ENCODE measurements at regions not wholly inside any gene's neighbourhood (a gene's known extent, or its start where the extent isn't known, plus 50 kb on each side); places are given as distances from the start of the nearest gene placed in this dataset.
"Not testable (repeated sequence)": the region's sequence is repeated elsewhere in the genome, so short reads cannot be mapped to it uniquely, and the experiment has no call there.

- no peak overlapping the region for H3K4me3 Mint-ChIP-seq
- H3K9me3 Mint-ChIP-seq (ENCODE audit: low read depth), result no peaks in the 10 kb centered on the region
- H3K27ac Mint-ChIP-seq, result no peak overlapping the region
- no peaks in the 10 kb centered on the region for H3K27me3 Mint-ChIP-seq
- CTCF ChIA-PET, result no interaction called here
- DNase-seq (no peak), ATAC-seq (no peak)
- H3K4me1 Mint-ChIP-seq, result no peaks in the 10 kb centered on the region
- H3K36me3 Mint-ChIP-seq, result no peaks in the 10 kb centered on the region
These were observed 416.7 kb upstream of the MAOA start for GRCh38 chrX:43239356-43239755.

- H3K9me3 Mint-ChIP-seq (ENCODE audit: low read depth), result peaks cover 2% of the 10 kb centered on the region
- H3K27ac Mint-ChIP-seq, result no peak overlapping the region
- H3K27me3 Mint-ChIP-seq, result no peaks in the 10 kb centered on the region
- H3K36me3 Mint-ChIP-seq, result peaks cover 1% of the 10 kb centered on the region
- CTCF ChIA-PET, result no interaction called here
- no peaks in the 10 kb centered on the region for H3K4me1 Mint-ChIP-seq
- DNase-seq (no peak), ATAC-seq (no peak)
- H3K4me3 Mint-ChIP-seq, result no peak overlapping the region
These were observed 400.5 kb upstream of the MAOA start for GRCh38 chrX:43255596-43255995.

DNA sequence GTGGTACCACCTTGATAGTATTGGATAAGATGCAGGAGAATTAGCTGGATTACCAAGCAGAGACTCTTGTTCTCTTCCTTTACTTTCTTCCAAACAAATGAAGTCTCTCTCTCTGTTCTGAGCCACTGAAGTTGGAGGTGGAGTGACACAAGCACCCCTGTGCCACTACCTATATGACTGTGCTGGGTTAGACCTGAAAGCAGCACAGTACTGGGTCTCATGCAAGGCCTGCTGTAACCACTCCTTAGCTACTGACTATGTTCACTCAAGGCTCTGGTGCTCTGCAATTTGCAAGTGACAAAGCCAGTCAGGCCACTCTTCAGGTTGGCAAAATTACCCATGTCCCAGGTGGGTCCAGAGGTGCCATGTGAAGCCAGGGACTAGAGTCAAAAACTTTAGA, 389.6 kb upstream of the MAOA start:
- DNase-seq (no peak), ATAC-seq (no peak)
- no peaks in the 10 kb centered on the region for H3K4me1 Mint-ChIP-seq
- no peaks in the 10 kb centered on the region for H3K36me3 Mint-ChIP-seq
- H3K9me3 Mint-ChIP-seq (ENCODE audit: low read depth), result peaks cover 7% of the 10 kb centered on the region
- H3K27ac Mint-ChIP-seq, result no peak overlapping the region
- no peak overlapping the region for H3K4me3 Mint-ChIP-seq
- CTCF ChIA-PET, result no interaction called here
- H3K27me3 Mint-ChIP-seq, result no peaks in the 10 kb centered on the region

- H3K27ac Mint-ChIP-seq, result no peak overlapping the region
- H3K36me3 Mint-ChIP-seq, result no peaks in the 10 kb centered on the region
- no peaks in the 10 kb centered on the region for H3K27me3 Mint-ChIP-seq
- no peak for ATAC-seq
- no peaks in the 10 kb centered on the region for H3K4me1 Mint-ChIP-seq
- CTCF ChIA-PET, result no interaction called here
- DNase-seq, result no peak
- H3K4me3 Mint-ChIP-seq, result no peak overlapping the region
- peaks cover 7% of the 10 kb centered on the region for H3K9me3 Mint-ChIP-seq (ENCODE audit: low read depth)
These were observed 388.4 kb upstream of the MAOA start for GRCh38 chrX:43267652-43268051.

- CTCF ChIA-PET, result no interaction called here
- peaks cover 4% of the 10 kb centered on the region for H3K9me3 Mint-ChIP-seq (ENCODE audit: low read depth)
- no peak for DNase-seq
- no peak for ATAC-seq
- no peaks in the 10 kb centered on the region for H3K36me3 Mint-ChIP-seq
- no peaks in the 10 kb centered on the region for H3K4me1 Mint-ChIP-seq
- no peaks in the 10 kb centered on the region for H3K27me3 Mint-ChIP-seq
- no peak overlapping the region for H3K27ac Mint-ChIP-seq
- no peak overlapping the region for H3K4me3 Mint-ChIP-seq
These were observed 386.9 kb upstream of the MAOA start for GRCh38 chrX:43269201-43269600.

- Mint-ChIP-seq H3K36me3 (no peaks in the 10 kb centered on the region), H3K27ac (no peak overlapping the region), H3K4me1 (no peaks in the 10 kb centered on the region), H3K4me3 (no peak overlapping the region), H3K9me3 (ENCODE audit: low read depth) (peaks cover 2% of the 10 kb centered on the region), H3K27me3 (no peaks in the 10 kb centered on the region)
- CTCF ChIA-PET, result no interaction called here
- DNase-seq, result no peak
- ATAC-seq, result no peak
These were observed 378.2 kb upstream of the MAOA start for GRCh38 chrX:43277879-43278278.

DNA sequence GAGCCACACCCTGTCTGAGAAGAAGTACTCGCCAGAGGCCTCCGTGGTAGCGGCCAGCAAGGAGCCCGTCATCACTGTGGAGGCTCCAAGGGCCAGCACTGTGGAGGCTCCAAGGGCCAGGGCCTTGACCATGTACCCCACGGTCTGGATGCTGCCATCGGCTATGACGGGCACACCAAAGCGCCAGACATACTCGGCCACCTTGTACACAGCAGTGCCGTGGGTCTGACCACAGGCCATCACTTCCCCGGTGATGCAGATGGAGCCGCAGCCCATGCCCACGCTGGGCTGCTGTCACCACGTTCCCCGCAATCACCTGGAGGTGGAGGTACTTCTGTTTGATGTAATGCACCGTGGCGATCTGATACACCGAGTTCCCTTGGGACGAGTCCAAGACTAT, 377.7 kb upstream of the MAOA start:
- Mint-ChIP-seq H3K9me3 (ENCODE audit: low read depth) (peaks cover 2% of the 10 kb centered on the region), H3K4me3 (no peak overlapping the region), H3K36me3 (no peaks in the 10 kb centered on the region)

DNA sequence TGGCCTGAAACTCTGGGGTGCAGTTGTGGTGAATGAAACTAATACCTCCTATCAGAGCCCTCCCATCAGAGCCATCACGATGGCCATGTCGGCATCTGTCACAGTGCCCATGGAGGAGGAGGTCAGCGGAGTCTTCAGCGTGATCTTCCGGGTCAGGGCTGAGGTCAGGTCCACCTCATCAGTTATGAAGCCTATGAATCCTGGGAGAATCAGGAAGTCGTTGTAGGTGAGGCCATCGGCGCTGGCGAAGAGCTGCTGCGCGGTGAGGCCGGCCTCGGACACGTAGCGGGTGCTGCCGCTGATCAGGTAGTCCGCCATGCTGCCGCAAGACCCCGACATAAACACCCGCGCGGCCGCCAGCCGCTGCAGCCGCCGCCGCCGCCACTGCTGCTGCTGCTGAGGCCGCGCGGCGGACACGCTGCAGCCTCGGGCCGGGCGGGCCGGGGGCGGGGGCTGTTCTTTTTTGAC, 376.7 kb upstream of the MAOA start:
- H3K9me3 Mint-ChIP-seq (ENCODE audit: low read depth), result peaks cover 2% of the 10 kb centered on the region
- no peak overlapping the region for H3K4me3 Mint-ChIP-seq
- H3K4me1 Mint-ChIP-seq, result no peaks in the 10 kb centered on the region
- no peak for DNase-seq
- CTCF ChIA-PET, result no interaction called here
- H3K27me3 Mint-ChIP-seq, result no peaks in the 10 kb centered on the region
- no peak overlapping the region for H3K27ac Mint-ChIP-seq
- ATAC-seq, result no peak
- H3K36me3 Mint-ChIP-seq, result peaks cover 1% of the 10 kb centered on the region

More for the DNA sequence above, 377.7 kb upstream of the MAOA start:
- ATAC-seq (no peak), DNase-seq (no peak)
- Mint-ChIP-seq H3K27ac (no peak overlapping the region), H3K27me3 (no peaks in the 10 kb centered on the region), H3K4me1 (no peaks in the 10 kb centered on the region)
- CTCF ChIA-PET, result no interaction called here

- H3K9me3 Mint-ChIP-seq (ENCODE audit: low read depth), result peaks cover 2% of the 10 kb centered on the region
These were observed 372.9 kb upstream of the MAOA start for GRCh38 chrX:43283187-43283586.

GRCh38 chrX:43311625-43312024, 344.5 kb upstream of the MAOA start:
- H3K4me1 Mint-ChIP-seq; H3K36me3 Mint-ChIP-seq; DNase-seq; H3K27ac Mint-ChIP-seq; ATAC-seq; CTCF ChIA-PET; H3K9me3 Mint-ChIP-seq (ENCODE audit: low read depth); H3K27me3 Mint-ChIP-seq; H3K4me3 Mint-ChIP-seq: not testable (repeated sequence)

More at GRCh38 chrX:43283187-43283586, 372.9 kb upstream of the MAOA start:
- H3K36me3 Mint-ChIP-seq, result peaks cover 1% of the 10 kb centered on the region
- H3K27me3 Mint-ChIP-seq, result no peaks in the 10 kb centered on the region
- CTCF ChIA-PET, result no interaction called here
- H3K27ac Mint-ChIP-seq, result no peak overlapping the region
- H3K4me1 Mint-ChIP-seq, result no peaks in the 10 kb centered on the region
- no peak overlapping the region for H3K4me3 Mint-ChIP-seq
- DNase-seq (no peak), ATAC-seq (no peak)

DNA sequence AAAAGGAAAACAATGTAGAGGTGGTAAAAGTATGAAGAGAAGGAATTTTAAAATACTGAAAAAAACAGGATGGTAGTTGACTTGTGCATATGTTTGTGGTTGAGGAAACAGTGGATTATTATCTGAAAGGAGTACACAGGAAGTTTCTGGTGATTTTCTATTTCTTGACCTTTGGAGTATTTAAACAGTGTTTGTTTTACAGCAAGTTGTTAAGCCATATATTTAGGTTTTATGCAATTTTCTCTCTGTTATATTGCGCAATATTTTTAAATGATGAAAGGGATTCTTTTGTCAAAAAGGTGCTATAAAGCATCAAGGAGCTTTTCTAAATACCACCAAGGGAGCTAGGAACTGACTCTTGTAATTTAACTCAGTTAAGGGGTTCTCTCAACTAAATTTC, 343.1 kb upstream of the MAOA start:
- no peaks in the 10 kb centered on the region for H3K36me3 Mint-ChIP-seq
- DNase-seq, result no peak

DNA sequence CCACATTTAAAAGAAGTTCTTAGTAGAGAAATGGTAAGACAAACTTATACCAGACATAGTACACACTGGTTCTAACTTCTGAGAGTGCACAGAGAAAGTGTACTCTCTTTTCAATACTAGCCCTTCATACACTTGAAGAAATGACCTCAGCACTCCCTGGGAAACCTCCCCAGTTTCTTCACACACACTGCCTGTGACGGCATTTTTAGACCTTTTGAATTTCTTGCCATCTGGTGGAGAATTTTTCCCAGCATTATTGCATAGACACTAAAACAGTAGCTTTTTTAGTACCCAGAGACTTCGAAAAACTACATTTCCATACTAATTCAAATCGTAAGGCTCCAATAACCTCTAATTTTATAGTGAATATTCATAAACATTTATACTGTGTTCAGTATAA, 341.6 kb upstream of the MAOA start:
- H3K9me3 Mint-ChIP-seq (ENCODE audit: low read depth), result no peaks in the 10 kb centered on the region
- CTCF ChIA-PET, result no interaction called here
- no peak overlapping the region for H3K4me3 Mint-ChIP-seq
- H3K4me1 Mint-ChIP-seq, result no peaks in the 10 kb centered on the region
- DNase-seq (no peak), ATAC-seq (no peak)
- H3K27ac Mint-ChIP-seq, result no peak overlapping the region
- H3K36me3 Mint-ChIP-seq, result no peaks in the 10 kb centered on the region
- H3K27me3 Mint-ChIP-seq, result no peaks in the 10 kb centered on the region

More for the DNA sequence above, 343.1 kb upstream of the MAOA start:
- H3K9me3 Mint-ChIP-seq (ENCODE audit: low read depth), result no peaks in the 10 kb centered on the region
- no peaks in the 10 kb centered on the region for H3K4me1 Mint-ChIP-seq
- no peak overlapping the region for H3K27ac Mint-ChIP-seq
- H3K4me3 Mint-ChIP-seq, result no peak overlapping the region
- CTCF ChIA-PET, result no interaction called here
- no peak for ATAC-seq
- H3K27me3 Mint-ChIP-seq, result no peaks in the 10 kb centered on the region

GRCh38 chrX:43315622-43316021, 340.5 kb upstream of the MAOA start:
- DNase-seq (no peak), ATAC-seq (no peak)
- Mint-ChIP-seq H3K9me3 (ENCODE audit: low read depth) (no peaks in the 10 kb centered on the region), H3K27me3 (no peaks in the 10 kb centered on the region), H3K36me3 (no peaks in the 10 kb centered on the region), H3K27ac (no peak overlapping the region), H3K4me3 (no peak overlapping the region), H3K4me1 (no peaks in the 10 kb centered on the region)
- CTCF ChIA-PET, result no interaction called here

DNA sequence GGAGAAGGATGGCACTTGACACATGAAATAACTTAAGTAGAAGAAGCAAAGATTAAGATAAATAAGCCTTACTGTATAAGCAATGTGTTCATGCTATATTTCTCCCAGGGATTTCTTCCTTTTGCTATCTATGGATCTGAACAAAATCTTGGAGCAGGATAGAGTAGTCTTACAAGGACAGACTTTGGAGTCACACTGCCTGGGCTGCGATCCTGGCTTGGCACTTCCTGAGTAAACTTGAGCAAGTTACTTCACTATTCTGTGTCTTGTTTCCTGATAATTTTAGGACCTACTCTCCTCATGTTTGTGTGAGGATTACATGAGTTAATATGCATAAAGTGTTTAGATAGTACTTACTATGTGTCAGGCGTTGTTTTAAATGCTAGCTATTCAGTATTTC, 340.0 kb upstream of the MAOA start:
- Mint-ChIP-seq H3K27ac (no peak overlapping the region), H3K9me3 (ENCODE audit: low read depth) (no peaks in the 10 kb centered on the region), H3K27me3 (no peaks in the 10 kb centered on the region), H3K4me1 (no peaks in the 10 kb centered on the region), H3K36me3 (no peaks in the 10 kb centered on the region), H3K4me3 (no peak overlapping the region)
- DNase-seq, result no peak
- CTCF ChIA-PET, result no interaction called here
- ATAC-seq, result no peak

- Mint-ChIP-seq H3K27me3 (no peaks in the 10 kb centered on the region), H3K9me3 (ENCODE audit: low read depth) (no peaks in the 10 kb centered on the region), H3K36me3 (no peaks in the 10 kb centered on the region), H3K4me1 (no peaks in the 10 kb centered on the region), H3K4me3 (no peak overlapping the region), H3K27ac (no peak overlapping the region)
- CTCF ChIA-PET, result no interaction called here
- no peak for ATAC-seq
- no peak for DNase-seq
These were observed 338.7 kb upstream of the MAOA start for GRCh38 chrX:43317378-43317777.
